RWPE1 (cell line): ENCODE measurements at regions not wholly inside any gene's neighbourhood (a gene's known extent, or its start where the extent isn't known, plus 50 kb on each side); places are given as distances from the start of the nearest gene placed in this dataset.

Experiments
- CTCF ChIA-PET: fragments of 350-600 bp; sonication (Branson Sonifier 250); formaldehyde crosslinking; extraction: SDS; loops from one replicate; lab custom pipeline; 2021; lab: Yijun Ruan, JAX
- POLR2A ChIA-PET: fragments of 400-600 bp; formaldehyde crosslinking; extraction: SDS; loops from one replicate; lab custom pipeline; 2020; ENCODE audit warnings: antibody characterized with exemption; ENCODE audit not compliant: low non-redundant PET; lab: Yijun Ruan, JAX
- DNase-seq: peaks from one replicate; pipeline ENCODE4 v3.0.0; 2012; ENCODE audit warnings: low spot score
- H3K27ac ChIP-seq: fragments of 450-650 bp; 2 replicates; pipeline ENCODE4 v1.5.1; 2017
- TF ChIP-seq, protein P1 (sequence below): fragments of 450-650 bp; conservative IDR thresholded peaks from 2 replicates; pipeline ENCODE4 v1.5.1; 2017; ENCODE audit warnings: low read depth, mild to moderate bottlenecking

- TF ChIP-seq, protein P1, sequence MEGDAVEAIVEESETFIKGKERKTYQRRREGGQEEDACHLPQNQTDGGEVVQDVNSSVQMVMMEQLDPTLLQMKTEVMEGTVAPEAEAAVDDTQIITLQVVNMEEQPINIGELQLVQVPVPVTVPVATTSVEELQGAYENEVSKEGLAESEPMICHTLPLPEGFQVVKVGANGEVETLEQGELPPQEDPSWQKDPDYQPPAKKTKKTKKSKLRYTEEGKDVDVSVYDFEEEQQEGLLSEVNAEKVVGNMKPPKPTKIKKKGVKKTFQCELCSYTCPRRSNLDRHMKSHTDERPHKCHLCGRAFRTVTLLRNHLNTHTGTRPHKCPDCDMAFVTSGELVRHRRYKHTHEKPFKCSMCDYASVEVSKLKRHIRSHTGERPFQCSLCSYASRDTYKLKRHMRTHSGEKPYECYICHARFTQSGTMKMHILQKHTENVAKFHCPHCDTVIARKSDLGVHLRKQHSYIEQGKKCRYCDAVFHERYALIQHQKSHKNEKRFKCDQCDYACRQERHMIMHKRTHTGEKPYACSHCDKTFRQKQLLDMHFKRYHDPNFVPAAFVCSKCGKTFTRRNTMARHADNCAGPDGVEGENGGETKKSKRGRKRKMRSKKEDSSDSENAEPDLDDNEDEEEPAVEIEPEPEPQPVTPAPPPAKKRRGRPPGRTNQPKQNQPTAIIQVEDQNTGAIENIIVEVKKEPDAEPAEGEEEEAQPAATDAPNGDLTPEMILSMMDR, result no peak
- H3K27ac ChIP-seq, result no peak overlapping the region
- ChIA-PET POLR2A (no interaction called here), CTCF (no interaction called here)
- no peak for DNase-seq
Measured at GRCh38 chr5:58392496-58392895, 67.4 kb downstream of the PLK2 start.

GRCh38 chr5:58383448-58383847 is 76.4 kb downstream of the PLK2 start:
- no peak overlapping the region for H3K27ac ChIP-seq
- peak; percentile 34 for DNase-seq
- TF ChIP-seq, protein P1, result no peak
- POLR2A ChIA-PET, result no interaction called here
- CTCF ChIA-PET, result no interaction called here

DNA sequence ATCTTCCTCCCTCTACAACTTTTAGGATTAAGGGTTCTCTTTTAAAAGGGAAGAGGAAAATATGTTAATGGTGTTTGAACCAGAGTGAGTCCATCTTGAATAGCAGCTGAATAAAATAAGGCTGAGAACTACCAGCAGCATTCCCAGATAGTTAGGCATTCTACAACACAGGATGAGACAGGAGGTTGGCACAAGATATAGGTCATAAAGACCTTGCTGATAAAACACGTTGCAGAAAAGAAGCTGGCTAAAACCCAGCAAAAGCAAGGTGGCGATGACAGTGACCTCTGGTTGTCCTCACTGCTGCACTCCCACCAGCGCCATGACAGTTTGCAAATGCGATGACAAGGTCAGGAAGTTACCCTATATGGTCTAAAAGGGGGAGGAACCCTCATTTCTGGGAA is 77.8 kb downstream of the PLK2 start:
- no peak overlapping the region for H3K27ac ChIP-seq
- DNase-seq, result no peak
- TF ChIP-seq, protein P1, result no peak
- ChIA-PET POLR2A (no interaction called here), CTCF (no interaction called here)

DNA sequence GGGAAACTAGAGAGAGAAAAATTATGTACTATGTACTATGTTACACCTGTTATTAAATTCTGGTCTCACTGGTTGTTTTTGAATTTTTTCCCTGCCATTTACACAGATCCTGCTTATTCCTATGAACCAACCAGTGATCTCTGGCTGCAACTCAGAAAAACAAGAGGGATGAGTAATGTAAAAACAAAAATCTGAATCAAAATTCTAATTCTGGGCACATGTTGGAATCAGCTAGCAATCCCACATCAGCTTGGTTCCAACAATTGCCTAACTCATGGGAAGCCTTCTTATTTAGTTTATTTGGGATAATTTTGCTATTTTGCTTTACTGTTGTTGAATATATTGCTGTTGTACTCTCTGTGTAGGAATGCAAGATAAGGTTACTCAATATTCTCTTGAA is 78.3 kb downstream of the PLK2 start:
- CTCF ChIA-PET, result no interaction called here
- TF ChIP-seq, protein P1, result no peak
- POLR2A ChIA-PET, result no interaction called here
- no peak overlapping the region for H3K27ac ChIP-seq
- DNase-seq, result no peak

DNA sequence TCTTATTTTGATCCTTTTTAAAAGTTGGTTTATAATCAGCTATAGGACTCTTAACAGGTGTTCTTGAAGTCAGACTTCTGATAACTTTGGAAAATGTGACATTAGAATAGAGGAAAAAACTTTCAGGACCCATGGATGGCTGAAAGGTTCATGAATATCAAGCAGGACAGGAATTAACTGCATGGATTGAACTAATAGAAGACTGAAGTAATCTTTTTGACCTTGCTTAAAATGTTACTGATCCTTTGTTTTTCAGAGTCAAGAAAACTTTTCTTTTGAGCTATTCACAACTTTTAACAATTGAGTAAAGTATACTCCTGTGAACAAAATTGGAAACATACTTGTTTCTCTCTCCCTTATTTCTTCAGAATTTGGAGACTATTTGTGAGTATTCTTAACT is 79.2 kb downstream of the PLK2 start:
- no peak for DNase-seq
- no peak overlapping the region for H3K27ac ChIP-seq
- POLR2A ChIA-PET, result no interaction called here
- CTCF ChIA-PET, result interaction anchor here (0.7 kb wide), 1 partner anchor 175 kb away, joined by 3 read pairs; no protein-coding TSS in a partner anchor
- TF ChIP-seq, protein P1, result no peak

GRCh38 chr5:58378613-58379390 is 81.1 kb downstream of the PLK2 start:
- no peak overlapping the region for H3K27ac ChIP-seq
- ChIA-PET CTCF (interaction anchor here (0.6 kb wide), 1 partner anchor 16 kb away, joined by 8 read pairs; no protein-coding TSS in a partner anchor), POLR2A (no interaction called here)
- TF ChIP-seq, protein P1, result no peak
- DNase-seq, result no peak
